Islet of Langerhans (tissue), 1 donor: ENCODE measurements at regions not wholly inside any gene's neighbourhood (a gene's known extent, or its start where the extent isn't known, plus 50 kb on each side); places are given as distances from the start of the nearest gene placed in this dataset.
"Not testable (repeated sequence)": the region's sequence is repeated elsewhere in the genome, so short reads cannot be mapped to it uniquely, and the experiment has no call there.

Source experiments
- FAIRE-seq: peaks from one replicate; lab custom pipeline; 2011; peaks lifted over from hg19 to GRCh38; lab: Jason Lieb, UNC

- no peak for FAIRE-seq
These were observed 62.4 kb downstream of the CLDN17 start for GRCh38 chr21:30104241-30104640.

DNA sequence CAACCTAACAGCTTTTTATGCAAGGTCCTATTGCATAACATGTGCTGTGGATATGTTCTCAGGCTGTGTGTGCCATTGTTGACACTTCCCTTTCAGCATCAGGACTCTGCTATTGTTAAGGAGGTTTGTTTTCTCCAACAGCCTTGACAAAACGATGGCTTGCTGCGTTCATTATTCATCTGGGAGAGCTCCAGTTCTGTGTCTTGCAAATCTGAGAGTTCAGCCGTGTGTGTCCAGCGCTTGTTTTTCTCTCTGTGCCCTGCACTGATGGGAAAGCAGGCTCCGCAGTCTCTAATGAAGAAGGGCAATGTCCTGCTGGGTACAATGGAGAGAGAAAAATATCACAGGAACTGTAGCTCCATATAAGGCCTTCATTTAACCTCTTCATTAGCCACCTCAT, 63.7 kb downstream of the CLDN17 start:
- FAIRE-seq: no peak

DNA sequence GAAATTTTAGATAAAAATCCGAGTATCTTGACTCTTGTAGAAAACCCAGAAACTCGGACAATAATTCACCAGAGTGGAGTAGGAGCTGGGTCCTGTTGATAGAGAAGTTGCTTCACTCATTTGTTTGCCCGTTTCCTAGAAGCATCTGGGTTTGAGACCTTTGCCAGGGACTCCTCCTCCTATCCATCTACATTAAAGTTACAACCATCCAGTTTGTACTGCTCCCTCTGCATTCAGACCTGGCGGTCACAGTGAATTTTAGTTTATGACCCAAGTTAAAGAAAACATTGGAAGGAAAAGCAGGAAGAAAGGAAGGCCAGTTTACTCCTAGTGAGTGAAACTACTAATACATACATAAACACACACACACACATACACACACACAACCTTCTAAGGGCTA, 64.6 kb downstream of the CLDN17 start:
- no peak for FAIRE-seq

DNA sequence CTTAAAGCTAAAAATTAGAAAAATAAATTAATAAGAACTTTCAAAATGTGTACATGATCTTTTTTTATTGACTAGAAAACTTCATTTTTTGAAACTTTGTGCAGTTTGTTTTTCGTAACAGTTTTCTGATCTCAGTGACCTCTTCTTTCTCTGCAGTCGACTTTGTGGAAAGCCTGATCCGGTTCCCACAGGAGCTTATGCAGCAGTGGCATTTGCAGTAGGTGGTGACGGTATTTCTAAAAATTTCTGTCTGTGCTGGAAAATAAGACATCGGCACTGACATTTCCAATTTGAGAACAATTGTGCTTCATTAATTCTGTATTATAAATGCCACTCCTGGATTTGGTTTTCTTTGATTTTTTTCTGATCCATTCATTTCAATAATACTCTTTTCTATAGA, 68.8 kb downstream of the CLDN17 start:
- FAIRE-seq: no peak

DNA sequence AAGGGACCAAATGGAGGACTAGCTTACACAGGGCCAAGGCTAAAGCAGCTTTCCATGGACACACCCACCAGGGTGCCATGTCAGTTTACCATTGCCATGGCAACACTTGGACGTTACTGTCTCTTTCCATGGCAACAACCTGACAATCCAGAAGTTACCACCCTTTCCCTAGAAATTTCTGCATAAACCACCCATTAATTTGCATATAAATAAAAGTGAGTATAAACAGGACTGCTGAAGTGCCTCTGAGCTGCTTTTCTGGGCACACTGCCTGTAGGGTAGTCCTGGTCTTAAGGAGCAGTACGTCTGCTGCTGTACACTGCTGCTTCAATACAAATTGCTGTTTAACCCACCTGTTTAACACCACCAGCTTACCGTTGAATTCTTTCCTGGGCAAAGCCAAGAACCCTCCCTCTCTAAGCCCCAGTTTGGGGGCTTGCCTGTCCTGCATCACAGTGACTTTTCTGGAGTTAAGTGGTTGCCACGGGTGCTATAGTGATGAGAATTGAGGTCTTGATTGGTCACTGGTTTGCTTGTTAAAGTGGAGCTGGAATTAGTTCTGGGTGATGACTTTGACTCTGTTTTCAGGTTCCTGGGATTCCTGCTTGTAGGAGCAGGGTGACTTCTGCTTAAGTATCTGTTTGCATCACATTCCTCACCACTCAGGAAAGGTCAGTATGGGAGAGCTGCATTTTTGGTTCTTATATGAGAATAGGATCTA, 83.2 kb downstream of the CLDN17 start:
- FAIRE-seq: no peak

DNA sequence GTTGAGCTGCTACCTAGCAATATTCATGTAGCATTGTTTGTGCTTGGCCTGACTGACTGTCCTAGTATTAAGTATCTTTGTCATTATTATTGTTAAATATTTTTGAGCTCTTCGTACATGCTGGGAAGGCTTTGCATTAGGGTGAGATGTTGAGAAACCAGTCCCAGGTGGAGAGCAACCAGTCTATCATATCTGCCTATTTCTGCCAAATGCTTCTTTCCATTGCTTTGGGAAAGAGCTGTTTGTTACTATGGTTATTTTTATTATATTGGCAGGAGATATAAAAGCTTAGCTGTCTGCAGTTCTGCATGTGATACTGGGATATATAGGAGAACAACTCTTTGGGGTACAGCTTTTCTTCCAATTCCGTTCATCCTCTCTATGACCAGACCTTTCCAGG, 85.1 kb downstream of the CLDN17 start:
- FAIRE-seq: no peak

GRCh38 chr21:30072496-30072895, 94.1 kb downstream of the CLDN17 start:
- no peak for FAIRE-seq

DNA sequence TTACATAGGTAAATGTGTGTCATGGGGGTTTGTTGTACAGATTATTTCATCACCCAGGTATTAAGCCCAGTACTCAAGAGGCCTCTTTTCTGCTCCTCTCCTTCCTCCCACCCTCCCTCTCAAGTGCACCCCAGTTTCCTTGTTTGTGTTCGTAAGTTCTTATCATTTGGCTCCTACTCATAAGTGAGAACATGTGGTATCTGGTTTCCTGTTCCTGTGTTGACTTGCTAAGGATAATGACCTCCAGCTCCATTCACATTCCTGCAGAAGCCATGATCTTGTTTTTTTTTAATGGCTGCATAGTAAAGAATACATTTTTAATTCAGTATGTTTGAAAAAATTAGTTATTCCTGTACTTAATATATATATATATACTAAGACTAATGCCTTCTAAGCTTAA, 107.7 kb downstream of the CLDN17 start:
- no peak for FAIRE-seq

- FAIRE-seq: no peak
These were observed 109.5 kb downstream of the CLDN17 start for GRCh38 chr21:30057108-30057507.

DNA sequence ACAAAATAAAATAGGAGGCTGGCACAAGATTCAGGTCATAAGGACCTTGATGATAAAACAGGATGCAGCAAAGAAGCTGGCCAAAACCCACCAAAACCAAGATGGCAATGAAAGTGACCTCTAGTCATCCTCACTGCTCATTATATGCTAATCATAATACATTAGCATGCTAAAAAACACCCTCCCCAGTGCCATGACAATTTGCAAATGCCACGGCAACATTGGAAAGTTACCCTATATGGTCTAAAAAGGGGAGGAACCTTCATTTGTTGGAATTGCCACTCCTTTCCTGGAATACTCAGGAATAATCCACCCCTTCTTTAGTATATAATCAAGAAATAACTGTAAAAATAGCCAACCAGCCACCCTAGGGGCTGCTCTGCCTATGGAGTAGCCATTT, 108.8 kb upstream of the GRIK1 start:
- FAIRE-seq: no peak

- FAIRE-seq: peak; percentile 95
These were observed 104.8 kb upstream of the GRIK1 start for GRCh38 chr21:30044447-30045064.

GRCh38 chr21:30042443-30042842, 102.6 kb upstream of the GRIK1 start:
- FAIRE-seq: no peak

- FAIRE-seq: no peak
These were observed 93.6 kb upstream of the GRIK1 start for GRCh38 chr21:30033441-30033840.

GRCh38 chr21:30030416-30030815, 90.6 kb upstream of the GRIK1 start:
- no peak for FAIRE-seq

DNA sequence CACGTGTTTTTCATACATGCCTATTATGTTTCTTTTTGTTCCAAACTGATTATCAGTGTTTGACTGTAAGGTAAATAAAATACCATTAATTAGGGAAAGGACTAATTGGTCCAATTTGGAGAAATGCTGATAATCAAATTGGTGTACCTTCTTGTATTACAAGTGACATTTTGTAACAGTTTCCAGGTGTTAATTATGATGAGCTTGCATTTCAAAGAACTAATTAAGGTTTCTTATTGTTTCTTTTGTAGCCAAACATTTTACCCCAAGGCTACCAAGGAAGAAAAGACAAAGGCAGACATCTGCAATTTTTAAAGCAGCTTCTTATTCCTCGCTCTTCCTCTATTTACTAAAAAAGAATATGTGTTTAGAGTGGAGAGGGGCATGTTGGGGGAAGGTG, 88.7 kb upstream of the GRIK1 start:
- no peak for FAIRE-seq

GRCh38 chr21:30027986-30028385, 88.2 kb upstream of the GRIK1 start:
- no peak for FAIRE-seq

DNA sequence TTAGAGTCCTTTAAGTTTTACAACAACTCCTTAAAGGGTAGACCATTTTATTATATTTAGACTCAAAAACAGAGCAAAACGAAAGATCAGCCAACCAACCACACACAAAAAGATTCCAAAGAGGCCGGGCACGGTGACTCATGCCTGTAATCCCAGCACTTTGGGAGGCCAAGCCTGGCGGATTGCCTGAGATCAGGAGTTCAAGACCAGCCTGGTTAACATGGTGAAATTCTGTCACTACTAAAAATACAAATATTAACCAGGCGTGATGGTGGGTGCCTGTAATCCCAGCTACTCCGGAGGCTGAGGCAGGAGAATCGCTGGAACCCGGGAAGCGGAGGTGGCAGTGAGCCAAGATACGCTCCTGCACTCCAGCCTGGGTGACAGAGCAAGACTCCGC, 83.3 kb upstream of the GRIK1 start:
- FAIRE-seq: not testable (repeated sequence)

GRCh38 chr21:30014886-30015285, 75.1 kb upstream of the GRIK1 start:
- FAIRE-seq: no peak

DNA sequence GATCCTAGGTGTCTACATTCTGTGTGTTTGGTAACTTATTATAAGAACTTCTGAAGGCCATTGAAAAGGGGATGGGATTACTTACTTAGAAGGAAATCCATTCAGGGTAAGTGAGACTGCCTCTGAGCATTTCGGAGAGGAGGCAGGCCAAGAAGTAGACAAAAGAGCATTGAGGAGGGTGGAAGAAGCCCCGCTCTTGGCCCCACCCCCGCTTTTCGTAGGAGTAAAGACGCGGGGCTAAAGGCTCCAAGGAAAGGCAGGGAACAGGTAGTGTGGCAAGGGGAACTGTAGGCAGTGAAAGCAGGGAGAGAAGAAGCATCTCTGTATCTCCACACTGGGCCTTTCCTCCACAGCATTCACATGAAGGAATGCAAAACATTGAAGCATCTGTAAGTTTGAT, 51.8 kb upstream of the GRIK1 start:
- no peak for FAIRE-seq

- no peak for FAIRE-seq
These were observed 49.9 kb upstream of the GRIK1 start for GRCh38 chr21:29989634-29990234.
